ENCODE measurements at regions not wholly inside any gene's neighbourhood (a gene's known extent, or its start where the extent isn't known, plus 50 kb on each side); places are given as distances from the start of the nearest gene placed in this dataset.

GRCh38 chr3:105972069-105972468 is 103.3 kb upstream of the CBLB start:
- TF ChIP-seq CTCF (IDR thresholded peaks at IDR 0.05): no peak
- no peak for TF ChIP-seq POLR2A (IDR thresholded peaks at IDR 0.05)

Measured in body of pancreas (tissue), 4 donors.